WERI-Rb-1 (cell line): ENCODE measurements at regions not wholly inside any gene's neighbourhood (a gene's known extent, or its start where the extent isn't known, plus 50 kb on each side); places are given as distances from the start of the nearest gene placed in this dataset.

Experiments
- DNase-seq: peaks from one replicate; pipeline ENCODE4 v3.0.0-alpha.2; 2020
- H3K27ac ChIP-seq: fragments of 250-450 bp; sonication (Bioruptor Pico); 2 replicates; pipeline ENCODE4 v1.5.1; 2020; ENCODE audit warnings: mild to moderate bottlenecking, moderate library complexity
- H3K27me3 ChIP-seq: fragments of 250-450 bp; sonication (Bioruptor Pico); 2 replicates; pipeline ENCODE4 v1.5.1; 2021; ENCODE audit warnings: mild to moderate bottlenecking, low read depth, moderate library complexity; ENCODE audit not compliant: insufficient read depth, severe bottlenecking
- H3K36me3 ChIP-seq: fragments of 250-450 bp; sonication (Bioruptor Pico); 2 replicates; pipeline ENCODE4 v1.5.1; 2020; ENCODE audit warnings: mild to moderate bottlenecking, moderate library complexity
- H3K4me3 ChIP-seq: 2 replicates; pipeline ENCODE4 v1.5.1; 2011; ENCODE audit warnings: low read depth, mild to moderate bottlenecking, control low read depth, low read length
- H3K9me3 ChIP-seq: fragments of 250-450 bp; sonication (Bioruptor Pico); 2 replicates; pipeline ENCODE4 v1.5.1; 2021; ENCODE audit warnings: mild to moderate bottlenecking, moderate library complexity; ENCODE audit not compliant: severe bottlenecking
- TF ChIP-seq, protein P1 (sequence below): IDR thresholded peaks from 2 replicates; pipeline ENCODE4 v1.5.1; 2011; ENCODE audit warnings: low read depth, mild to moderate bottlenecking, control low read depth, inconsistent platforms, low read length

DNA sequence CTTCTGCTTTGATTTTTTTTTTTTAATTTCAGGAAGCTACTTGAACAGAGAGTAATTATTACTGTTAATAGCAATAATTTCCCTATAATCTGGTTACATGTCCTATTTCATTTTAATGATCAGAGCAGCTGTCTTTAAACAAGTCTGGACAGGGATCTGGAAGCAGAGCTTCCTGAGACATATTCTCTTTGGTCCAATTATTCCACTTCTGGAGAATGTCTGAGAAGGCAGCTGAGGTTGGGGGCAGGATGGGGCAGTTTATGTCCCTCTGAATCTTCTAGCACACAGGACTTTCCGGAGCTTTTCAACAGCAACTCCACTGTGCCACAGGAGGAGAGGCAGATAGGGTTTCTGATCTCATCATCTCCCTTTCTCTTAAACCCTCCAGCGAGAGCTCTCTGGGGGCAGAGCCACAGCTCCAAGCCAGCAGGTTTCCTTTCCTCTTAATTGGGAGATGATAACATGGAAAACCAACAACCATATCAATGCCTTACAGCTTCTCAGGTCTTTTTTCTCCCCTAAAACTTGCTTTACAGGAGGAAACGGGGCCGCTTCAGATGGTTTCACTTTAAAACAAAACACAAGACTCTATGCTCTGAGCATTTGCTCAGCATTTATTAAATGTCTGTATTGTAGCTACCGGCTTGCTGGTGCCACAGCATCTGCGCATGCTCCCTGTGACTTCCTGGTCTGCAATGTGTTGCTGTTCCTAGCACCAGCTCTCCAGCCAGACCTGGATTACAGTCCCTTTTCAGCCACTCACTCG lies 425.7 kb upstream of the USP24 start:
- TF ChIP-seq, protein P1, sequence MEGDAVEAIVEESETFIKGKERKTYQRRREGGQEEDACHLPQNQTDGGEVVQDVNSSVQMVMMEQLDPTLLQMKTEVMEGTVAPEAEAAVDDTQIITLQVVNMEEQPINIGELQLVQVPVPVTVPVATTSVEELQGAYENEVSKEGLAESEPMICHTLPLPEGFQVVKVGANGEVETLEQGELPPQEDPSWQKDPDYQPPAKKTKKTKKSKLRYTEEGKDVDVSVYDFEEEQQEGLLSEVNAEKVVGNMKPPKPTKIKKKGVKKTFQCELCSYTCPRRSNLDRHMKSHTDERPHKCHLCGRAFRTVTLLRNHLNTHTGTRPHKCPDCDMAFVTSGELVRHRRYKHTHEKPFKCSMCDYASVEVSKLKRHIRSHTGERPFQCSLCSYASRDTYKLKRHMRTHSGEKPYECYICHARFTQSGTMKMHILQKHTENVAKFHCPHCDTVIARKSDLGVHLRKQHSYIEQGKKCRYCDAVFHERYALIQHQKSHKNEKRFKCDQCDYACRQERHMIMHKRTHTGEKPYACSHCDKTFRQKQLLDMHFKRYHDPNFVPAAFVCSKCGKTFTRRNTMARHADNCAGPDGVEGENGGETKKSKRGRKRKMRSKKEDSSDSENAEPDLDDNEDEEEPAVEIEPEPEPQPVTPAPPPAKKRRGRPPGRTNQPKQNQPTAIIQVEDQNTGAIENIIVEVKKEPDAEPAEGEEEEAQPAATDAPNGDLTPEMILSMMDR, result no peak
- no peak for DNase-seq
- Histone ChIP-seq H3K4me3 (no peak overlapping the region), H3K27me3 (no peaks in the 10 kb centered on the region), H3K36me3 (no peaks in the 10 kb centered on the region), H3K27ac (no peak overlapping the region), H3K9me3 (no peaks in the 10 kb centered on the region)

DNA sequence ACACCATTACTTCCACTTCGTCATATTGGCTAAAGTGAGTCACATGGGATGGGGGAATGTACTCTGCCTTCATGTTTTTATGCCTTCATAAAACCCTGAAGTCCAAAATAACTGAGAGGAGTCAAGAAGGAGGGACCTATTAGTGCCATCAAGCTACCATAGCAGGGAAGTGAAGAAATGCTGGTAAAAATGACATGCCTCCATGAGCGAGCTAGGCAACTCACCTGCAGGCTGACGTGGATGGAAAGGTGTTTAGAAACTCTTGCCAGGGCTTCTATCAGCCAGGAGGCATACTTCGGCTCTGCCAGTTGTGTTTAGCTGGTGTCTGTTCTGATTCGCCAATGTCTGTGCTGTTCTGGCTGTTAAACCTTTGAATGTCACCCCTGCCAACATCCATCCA lies 424.4 kb upstream of the USP24 start:
- no peak overlapping the region for H3K27ac ChIP-seq
- TF ChIP-seq, protein P1, result no peak

DNA sequence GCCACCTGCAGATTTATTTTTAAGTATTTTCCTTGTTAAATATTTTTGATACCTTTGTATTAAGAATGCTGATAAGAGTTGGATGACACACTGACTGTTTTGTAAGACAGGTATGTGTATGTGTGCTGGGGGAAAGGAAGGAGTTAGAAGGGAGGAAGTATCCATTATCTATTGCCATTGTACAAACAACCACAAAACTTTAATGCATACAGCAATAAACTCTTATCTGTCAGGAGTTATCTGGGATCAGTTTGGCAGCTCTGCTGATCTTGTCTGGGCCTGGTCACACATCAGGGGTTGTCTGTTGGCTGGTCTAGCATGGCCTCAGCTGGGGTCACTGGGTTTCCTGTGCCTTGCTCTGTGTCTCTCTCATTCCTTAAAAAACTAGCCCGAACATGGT lies 423.9 kb upstream of the USP24 start:
- no peak for DNase-seq
- no peaks in the 10 kb centered on the region for H3K36me3 ChIP-seq
- no peak overlapping the region for H3K27ac ChIP-seq

More for the DNA sequence above, 424.4 kb upstream of the USP24 start:
- no peak overlapping the region for H3K4me3 ChIP-seq
- H3K9me3 ChIP-seq, result no peaks in the 10 kb centered on the region
- peaks cover 3% of the 10 kb centered on the region for H3K27me3 ChIP-seq
- no peak for DNase-seq
- H3K36me3 ChIP-seq, result no peaks in the 10 kb centered on the region

DNA sequence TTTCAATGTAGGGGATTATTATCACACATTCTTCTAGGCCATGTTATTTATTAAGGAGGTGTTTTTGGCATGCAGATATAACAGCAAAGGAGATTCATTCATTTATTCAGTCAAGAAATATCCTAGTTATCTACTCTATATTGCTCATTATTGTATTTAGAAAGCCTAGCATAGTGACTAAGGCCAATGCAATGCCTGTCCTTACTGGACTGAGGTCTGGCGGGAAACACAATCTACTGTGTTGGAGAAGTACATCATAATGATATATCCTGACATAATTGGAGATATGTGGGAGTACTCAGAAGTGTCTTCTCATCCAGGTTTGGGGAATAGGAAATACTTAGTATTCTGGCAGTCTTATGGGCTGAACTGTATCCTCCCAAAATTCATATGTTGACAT lies 421.5 kb upstream of the USP24 start:
- Histone ChIP-seq H3K4me3 (no peak overlapping the region), H3K9me3 (no peaks in the 10 kb centered on the region), H3K27ac (no peak overlapping the region), H3K27me3 (peaks cover 6% of the 10 kb centered on the region), H3K36me3 (no peaks in the 10 kb centered on the region)
- TF ChIP-seq, protein P1, result no peak
- no peak for DNase-seq

More for the DNA sequence above, 423.9 kb upstream of the USP24 start:
- Histone ChIP-seq H3K27me3 (peaks cover 3% of the 10 kb centered on the region), H3K9me3 (no peaks in the 10 kb centered on the region), H3K4me3 (no peak overlapping the region)
- TF ChIP-seq, protein P1, result no peak

DNA sequence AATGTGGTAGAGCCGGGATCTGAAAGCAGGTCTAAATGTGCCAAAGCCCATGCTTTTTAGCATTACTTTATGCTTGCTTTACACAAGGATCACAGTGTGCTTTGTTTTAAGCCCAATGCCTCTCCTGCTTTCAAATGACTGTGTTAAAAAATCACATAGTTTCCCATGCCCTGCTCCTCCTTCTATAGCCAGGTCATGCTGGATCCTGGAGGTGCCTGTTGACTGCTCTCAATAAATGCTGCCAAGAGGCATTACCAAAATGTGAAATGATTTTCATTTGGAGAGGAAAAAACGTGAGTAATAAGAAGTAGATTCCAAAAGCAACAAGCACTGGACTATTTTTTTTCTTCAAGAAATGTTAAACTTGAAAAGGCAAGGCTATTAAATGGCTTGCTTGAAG lies 420.7 kb upstream of the USP24 start:
- Histone ChIP-seq H3K36me3 (no peaks in the 10 kb centered on the region), H3K4me3 (no peak overlapping the region), H3K27ac (no peak overlapping the region), H3K9me3 (no peaks in the 10 kb centered on the region), H3K27me3 (peaks cover 6% of the 10 kb centered on the region)
- TF ChIP-seq, protein P1, result no peak
- DNase-seq, result no peak

DNA sequence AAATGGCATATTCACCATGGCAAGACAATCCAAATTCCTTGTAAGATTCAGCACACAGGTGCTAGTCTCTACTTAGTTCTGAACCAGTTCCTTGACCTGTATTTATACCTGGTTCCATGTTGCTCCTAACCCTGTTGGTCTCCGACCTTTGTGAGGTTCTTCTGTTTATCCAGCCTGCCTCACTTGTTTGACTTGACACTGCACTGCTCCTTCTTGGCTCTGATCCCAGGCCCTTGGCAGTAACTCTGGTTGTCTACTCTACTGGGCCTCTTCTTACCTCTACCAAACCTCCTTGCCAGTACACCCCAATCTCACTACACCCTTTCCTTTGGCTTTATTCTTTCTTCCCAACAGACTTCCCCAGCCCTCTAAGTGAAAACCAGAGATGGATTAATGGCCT lies 419.4 kb upstream of the USP24 start:
- Histone ChIP-seq H3K9me3 (peaks cover 3% of the 10 kb centered on the region), H3K36me3 (no peaks in the 10 kb centered on the region), H3K4me3 (no peak overlapping the region), H3K27me3 (peaks cover 6% of the 10 kb centered on the region), H3K27ac (no peak overlapping the region)
- DNase-seq, result no peak
- TF ChIP-seq, protein P1, result no peak
